Stimulated activated CD8-positive, alpha-beta memory T cell treated with anti-CD3 and anti-CD28 coated beads, Interleukin-2, amount 100 ng/mL, for 48 hours (primary cell): ENCODE measurements at regions not wholly inside any gene's neighbourhood (a gene's known extent, or its start where the extent isn't known, plus 50 kb on each side); places are given as distances from the start of the nearest gene placed in this dataset.
"Not testable (repeated sequence)": the region's sequence is repeated elsewhere in the genome, so short reads cannot be mapped to it uniquely, and the experiment has no call there.

Experiments
- DNase-seq, 2 donors: peaks; one replicate each; pipeline ENCODE4 v3.0.0-alpha.2; 2020; ENCODE audit warnings: low read depth in 2 of 2

DNA sequence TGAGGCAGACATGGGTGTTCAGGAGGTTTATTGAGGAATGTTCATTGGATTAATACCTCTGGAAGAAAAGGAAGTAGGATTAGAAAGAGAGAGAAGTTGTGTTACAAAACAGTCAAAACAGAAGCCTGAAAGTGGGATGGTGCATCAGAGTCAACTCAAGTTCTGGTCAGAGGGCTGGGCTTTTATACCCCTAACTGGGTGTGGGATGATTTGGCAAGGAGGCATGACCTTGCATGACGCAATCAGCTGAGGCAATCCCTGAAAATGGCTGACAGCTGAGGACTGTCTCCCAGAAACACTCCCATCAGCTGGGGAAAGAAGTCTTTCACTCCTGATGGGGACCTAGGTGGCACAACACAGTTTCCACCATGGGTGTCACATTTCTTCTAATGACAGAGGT, 818.2 kb downstream of the SATB2 start:
- DNase-seq, result no peak

DNA sequence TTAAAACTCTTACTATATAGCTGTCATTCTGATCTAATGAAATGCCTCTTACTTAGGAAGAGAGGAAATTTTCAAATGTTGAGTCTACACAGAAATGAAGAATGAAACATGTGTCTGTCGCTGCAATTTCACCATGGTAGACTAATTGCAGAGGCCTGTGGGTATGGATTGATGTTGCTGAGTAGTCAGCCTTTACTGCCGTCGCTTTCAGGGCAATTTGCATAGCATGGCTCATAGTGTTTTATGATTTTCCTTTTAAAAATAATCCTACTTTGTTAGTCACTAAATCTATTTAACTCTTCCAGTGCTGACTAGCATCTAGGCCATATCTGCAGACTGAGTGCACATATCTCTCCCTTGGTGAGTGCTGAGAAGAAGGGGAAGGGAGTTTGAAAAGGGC, 819.2 kb downstream of the SATB2 start:
- no peak for DNase-seq

DNA sequence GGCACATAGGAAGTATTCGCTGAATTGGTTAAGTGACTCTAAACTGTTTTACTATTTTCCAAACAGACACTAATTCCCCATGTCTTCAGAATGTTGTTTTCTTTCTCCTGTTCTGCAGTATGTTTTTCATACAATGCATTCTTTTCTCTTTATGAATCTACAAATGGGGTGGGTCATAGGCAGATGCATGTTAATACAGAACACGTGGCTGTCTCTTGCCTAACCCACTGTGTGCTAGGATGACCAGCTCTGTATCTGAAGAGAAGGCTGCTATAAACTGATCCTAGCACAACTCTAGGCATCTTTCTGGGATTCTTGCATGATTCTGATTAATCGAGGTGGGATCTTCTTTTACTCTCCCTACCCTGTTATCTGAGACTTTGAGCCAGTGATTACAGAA, 826.0 kb downstream of the PLCL1 start:
- DNase-seq, result no peak

DNA sequence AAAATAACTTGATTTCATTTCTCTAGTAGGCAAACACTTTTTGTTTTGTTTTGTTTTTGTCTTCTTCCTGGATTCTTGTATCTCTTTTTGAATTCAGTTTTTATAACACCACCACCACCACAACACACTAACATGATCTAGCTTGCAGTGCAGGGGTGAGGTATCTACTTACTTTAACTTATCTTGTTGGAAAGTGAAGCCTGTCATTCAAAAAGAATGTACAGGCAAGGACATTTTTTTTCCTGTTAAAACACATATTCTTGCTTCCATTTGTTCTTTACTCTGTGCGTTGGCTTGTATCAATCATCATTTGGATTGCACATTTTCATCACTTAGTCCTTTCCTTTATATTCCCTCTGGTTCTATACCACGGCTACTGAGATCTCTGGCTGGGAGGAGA, 824.2 kb downstream of the PLCL1 start:
- DNase-seq, result no peak

DNA sequence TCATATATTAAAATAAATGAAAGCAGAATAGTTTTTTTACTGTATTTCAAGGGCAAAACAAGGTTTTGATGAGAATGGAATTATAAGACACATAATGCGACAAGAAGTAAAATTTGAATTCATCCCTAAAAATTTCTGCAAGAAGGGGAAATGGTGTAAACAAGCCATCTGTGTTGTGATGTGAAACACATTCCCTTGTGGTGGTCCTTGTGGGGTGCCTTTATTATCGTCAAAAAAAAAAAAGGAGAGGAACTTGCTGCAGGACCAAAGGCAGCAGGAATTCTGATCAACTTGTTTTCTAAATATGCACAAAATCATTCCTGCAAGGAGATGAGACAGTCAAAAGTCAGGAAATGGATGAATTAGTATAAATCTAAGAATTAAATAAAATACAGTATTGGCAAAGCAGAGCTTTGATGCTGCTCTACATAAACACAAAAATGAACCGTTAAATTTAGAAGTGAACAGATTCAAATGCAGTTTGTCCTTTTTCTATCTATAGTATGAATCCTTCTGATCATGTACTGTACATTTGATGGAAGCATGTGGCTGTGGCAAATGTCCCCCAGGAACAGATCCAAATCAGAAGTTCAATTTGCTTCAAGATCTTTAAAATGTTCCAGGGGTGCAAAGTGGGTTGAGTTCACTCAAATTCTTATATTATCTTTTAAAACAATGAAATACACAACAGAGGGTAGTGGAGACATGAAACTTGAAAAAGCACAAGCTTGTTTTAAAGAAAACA, 818.8 kb downstream of the PLCL1 start:
- no peak for DNase-seq

DNA sequence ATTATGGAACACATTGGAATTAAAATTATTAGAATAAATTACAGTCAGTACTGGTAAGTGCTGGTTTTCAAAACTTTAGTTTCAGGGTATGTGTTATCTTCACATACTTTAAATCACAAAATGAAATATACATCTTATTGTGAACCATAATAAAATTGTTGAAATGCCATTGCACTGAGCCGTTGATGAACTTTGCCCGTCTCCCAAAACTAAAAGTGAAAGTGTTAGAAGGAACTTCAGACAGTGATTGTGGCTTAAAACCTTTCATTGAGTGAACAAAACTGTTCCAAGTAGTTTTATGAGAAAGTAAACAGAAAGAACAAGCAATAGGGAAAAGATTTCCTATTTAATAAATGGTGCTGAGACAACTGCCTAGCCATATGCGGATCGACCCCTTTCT, 811.6 kb downstream of the PLCL1 start:
- DNase-seq, result no peak

DNA sequence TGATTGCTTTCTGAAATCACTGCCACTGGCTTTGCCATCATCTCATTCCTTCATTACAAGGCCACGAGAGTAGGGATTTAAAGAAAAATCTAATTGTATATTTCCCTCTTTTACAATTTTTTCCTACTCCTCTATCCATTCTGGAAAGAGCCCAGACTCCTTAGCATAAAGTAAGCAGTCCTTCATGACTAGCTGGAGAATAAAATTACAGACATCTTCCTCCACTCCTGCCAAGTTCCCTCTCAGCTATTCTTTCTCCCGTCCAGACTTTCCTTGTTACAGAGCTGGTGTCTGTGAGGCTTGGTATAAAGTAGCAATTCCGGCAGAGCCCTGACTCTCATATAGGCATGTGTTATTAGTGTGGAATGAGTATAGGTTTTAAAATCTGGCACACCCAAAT, 806.8 kb downstream of the PLCL1 start:
- DNase-seq, result no peak

DNA sequence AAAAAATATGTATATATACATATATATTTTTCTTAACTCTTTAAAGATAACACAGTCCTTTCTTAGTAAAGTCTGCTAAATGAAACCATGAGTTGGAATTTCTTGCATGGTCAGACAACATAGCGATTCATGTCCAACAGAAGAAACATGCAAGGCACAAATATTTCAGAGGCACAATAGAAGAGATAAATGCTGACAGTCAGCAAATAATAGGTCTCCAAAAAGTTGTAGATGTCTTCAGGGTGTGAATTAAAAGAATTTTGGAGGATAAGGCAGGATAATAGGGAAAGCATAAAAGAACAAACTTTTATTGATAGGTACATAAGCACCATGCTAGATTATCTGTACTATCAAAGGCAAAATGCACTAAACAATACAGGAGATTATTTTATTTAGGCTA, 800.2 kb downstream of the PLCL1 start:
- DNase-seq, result no peak

DNA sequence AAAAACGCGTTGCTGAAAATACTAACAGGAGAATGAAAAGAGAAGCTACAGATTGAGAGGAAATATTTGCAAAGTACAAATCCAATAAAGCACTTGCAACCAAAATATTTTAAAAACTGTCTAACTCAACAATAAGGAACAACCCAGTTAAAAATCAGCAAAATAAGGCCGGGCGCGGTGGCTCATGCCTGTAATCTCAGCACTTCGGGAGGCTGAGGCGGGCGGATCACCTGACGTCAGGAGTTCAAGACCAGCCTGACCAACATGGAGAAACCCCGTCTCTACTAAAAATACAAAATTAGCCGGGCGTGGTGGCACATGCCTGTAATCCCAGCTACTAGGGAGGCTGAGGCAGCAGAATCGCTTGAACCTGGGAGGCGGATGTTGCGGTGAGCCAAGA, 798.6 kb downstream of the PLCL1 start:
- not testable (repeated sequence) for DNase-seq

DNA sequence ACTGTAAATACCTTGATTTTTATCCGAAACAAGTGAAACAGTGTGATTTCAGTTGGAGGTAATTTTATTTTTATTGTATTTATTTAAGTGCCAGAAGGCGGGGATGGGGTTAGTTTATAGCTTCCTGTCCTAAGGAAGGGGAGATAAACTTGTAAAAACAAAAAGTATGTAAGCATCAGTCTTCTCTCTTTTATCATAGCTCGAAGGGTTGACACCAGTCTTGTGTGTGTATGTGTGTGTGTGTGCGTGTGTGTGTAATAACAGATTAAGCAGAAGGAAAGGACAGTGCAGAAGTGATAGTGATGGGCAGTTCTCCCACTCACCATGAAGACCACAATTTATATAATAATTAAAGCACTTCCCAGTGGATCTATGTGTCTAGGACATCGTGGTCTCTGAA, 793.3 kb downstream of the PLCL1 start:
- DNase-seq, result no peak

DNA sequence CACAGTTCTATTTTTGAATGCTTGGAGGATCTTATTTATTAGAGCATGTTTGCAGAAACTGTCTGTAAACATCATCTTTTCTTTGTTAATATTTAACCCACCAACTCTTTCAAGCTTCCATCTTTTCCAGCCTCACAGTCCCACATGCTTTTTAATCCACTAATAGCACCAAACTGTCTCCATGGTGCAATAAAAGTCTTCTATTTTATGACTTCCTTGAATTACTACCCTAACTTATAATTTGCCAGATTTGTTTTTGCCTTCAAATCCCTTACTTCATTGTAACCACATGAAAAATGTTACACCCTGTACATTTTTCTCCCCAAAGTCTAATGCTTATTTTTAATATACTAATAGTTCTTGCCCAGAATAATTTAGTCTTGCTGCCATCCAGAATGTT, 792.6 kb downstream of the PLCL1 start:
- DNase-seq, result no peak

DNA sequence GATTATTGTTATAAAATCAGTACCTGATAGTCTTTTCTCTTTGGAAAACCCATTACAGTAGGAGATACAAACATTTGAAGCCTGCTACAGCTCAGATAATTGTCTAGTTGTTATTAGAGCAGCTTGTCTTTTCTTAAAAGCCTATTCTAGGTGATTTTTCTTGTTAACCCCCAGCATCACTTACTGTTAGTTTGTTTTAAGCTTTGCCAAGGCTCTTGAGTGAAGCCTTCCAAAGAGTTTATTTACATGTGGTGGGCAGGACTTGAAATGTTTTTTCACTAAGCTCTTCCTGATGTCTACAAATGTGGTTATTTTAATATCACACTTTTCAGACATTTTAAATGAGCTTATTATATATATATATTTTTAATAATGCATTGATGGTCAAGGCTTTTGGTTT, 791.3 kb downstream of the PLCL1 start:
- DNase-seq, result no peak

DNA sequence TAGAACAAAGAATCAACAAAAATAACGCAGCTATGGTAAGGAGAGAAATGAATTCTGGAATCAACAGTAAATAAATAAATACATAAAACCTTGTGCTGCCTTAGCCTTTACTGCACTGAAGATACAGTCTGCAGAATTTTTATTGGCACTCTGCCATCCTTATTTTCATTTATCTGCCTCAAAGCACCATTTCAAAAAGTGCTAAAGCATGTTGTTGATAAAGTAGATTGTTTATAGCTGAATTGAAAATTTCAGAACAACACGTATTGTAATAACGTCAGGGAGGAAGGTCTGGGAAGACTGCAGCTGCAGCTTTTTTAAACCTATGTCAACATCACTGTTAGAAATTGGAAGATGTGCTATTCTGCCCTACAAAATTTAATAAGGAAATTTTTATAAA, 787.2 kb downstream of the PLCL1 start:
- DNase-seq, result no peak

DNA sequence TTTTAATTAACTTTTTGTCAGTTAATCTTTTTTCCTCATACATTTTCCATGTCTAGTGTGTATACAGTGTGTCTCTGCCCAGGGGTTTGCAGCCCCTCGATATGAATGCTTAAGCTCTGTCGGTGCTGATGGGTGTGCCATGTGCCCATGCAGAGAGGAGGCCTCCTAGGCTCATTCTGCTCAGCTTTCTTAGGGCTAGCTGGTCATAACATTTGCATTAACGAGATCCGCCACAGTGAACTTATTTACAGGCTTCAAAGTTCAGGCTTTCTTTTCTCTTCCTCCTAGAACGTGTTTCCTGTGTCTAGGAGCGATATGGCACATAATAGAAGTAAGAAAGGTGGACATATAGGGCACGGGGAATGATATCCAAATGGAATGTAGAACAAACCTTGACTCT, 783.3 kb downstream of the PLCL1 start:
- no peak for DNase-seq

DNA sequence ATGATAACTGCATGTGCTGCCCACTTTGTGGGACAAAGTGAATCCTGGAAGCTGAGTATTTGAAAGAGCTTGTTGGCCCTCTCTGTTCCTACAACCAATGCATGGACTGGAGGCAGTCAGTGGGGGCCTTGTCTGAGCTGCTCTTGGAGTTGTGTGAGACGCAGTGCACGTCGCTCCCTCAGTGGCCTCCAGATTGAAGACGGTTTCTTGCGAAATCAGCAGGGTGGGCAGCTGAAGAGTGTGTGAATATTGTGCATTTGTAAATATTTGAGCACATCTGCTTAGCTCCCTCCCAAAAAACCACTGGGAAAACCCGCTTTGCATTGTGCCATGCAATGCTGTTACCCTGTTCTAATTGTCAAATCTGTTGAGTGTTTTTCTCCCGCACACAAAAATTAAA, 782.8 kb downstream of the PLCL1 start:
- no peak for DNase-seq

DNA sequence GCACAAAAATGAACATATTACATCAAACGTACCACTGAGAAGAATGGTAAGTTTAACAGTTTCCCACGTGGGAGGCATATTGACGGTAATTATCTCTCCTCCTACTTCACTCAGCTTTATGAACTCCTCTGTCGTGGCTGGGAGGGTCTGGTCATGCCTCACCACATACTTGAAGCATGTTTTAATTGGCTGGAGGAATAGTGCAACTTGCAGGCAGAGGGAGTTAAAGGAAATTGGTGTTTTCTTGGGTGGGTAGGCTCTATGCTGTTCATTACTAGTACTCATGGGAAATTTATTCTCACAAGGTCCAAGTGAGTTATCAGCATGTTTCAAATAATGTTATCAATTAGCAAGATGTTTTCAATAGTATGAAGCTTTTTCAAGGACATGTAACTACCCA, 767.0 kb downstream of the PLCL1 start:
- DNase-seq, result no peak

DNA sequence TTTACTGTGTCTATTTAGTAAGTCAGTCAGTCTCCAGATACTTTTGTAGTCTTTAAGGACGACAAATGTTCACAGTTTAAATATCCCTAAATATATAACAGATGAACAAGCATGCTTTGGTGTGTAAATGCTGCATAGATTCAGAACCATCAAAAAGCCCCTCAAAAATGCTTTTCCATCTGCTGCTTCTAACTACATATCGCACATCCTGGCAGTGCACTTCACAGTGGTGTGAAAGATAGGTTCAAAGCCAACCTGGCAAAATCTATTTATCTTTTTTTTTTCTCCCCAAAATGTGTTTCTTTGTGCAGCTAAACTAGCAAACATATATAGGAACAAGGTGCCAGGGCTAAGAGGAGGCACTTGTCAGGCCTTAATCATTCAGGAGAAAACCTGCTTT, 753.8 kb downstream of the PLCL1 start:
- DNase-seq, result no peak

DNA sequence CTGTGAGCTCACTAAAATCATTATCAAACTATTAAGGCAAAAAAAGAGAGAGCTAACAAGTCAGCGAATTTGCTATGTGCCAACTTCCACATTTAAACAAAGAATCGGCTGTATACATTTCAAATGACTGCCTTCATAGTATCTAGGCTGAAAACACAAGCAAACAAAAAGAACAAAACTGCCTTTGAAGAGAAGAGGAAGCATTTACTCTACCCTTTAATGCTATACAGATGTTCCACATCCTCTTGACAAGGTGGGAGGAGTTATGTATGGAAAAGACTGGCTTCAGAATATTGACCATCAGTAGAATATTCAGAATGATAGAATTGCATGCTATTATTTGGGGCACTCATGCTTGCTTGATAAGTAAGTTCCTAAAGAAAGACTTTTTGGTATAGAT, 741.7 kb downstream of the PLCL1 start:
- no peak for DNase-seq

DNA sequence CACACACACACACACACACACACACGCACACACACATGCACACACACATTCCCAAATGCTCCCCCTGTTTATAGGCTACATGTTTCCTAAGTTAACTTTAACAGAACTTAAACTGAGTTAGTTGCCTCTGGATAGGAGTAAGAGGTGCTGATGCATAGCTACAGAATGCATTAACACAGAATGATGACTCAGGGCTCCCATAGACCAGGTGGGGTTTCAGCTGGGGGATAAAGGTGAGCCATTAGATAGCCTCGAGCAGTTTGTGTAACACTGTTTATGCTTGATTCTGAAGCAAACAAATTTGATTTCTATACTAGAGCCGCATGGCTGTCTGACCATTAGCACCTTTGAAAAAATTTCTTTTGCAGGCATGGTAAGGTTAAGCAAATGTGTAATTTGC, 741.0 kb downstream of the PLCL1 start:
- no peak for DNase-seq

DNA sequence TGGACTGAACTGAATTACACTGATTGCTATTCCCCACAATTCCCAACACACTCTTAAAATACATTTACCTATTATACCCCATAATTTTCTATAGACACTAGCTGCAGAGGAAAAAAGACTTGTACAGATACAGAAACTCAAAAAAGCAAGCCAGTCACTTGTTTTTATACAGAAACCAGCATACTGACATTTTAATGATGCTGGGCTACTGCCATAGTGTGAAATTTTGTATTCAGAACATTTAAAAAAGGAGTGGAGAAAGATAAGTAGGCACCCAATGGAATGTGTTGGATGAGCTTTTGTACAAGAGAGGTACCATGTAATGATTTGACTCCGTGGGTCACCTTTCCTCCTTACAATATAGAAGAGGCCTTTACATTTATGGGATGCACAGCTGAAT, 740.1 kb downstream of the PLCL1 start:
- no peak for DNase-seq

DNA sequence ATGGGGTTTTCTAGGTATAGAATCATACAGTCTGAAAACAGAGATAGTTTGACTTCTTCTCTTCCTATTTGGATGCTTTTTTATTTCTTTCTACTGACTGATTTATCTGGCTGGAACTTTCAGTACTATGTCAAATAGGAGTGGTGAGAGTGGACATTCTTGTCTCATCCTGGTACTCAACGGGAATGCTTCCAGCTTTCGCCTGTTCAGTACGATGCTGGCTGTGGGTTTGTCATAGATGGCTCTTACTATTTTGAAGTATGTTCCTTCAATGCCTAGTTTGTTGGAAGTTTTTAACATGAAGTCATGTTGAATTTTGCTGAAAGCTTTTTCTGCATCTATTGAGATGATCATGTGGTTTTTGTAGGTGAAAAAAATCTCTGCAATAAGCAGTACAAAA, 730.4 kb downstream of the PLCL1 start:
- no peak for DNase-seq

DNA sequence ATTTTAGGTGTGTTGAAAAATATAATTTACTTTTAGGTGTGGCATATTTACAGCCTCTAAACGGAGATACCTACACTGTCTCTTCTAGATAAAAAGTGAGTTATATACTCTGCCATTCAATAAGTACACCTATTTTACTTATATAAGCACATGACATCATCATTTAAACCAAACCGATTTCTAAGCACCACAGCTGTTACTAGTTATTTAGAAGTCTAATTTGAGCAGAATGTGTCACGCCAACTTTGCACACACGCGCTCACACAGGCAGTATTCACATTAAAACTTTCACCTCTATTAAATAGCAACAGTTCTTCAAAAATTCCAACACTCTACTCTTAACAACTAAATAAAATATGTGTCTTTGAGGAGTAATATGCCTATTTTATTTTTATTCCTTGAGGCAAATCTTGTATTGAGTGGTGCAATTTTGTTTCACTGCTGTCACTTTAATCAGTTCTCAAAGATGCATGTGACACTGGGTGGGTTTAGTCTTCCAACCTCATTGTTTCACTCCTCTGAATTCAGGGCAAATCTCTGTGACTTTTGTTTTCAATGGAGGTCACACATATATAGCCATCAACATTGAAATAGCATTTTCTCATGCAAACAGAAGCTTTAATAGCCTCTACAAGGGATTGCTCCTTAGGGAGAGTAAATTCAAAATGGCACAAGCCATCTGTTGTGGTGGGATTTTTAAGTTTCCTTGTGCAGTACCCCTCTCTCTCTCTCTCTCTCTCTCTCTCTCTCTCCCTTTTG, 721.0 kb downstream of the PLCL1 start:
- no peak for DNase-seq

DNA sequence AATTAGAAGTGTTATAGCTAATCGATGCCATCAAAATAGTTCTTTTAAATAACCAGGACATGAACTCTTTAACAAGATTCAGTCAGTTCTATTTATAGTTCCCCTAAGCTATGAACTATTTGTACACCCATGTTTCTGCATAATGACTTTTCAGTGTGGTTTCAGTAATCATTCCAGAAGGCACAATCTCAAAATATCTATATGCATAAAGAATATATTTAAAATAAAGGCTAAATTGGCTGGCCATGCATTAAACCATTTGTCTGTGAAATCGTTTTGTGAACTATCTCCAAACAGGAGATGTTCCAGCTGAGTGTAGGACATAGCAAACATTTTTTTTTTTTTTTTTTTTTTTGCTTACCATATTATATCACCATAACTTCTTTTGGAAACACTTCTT, 719.3 kb downstream of the PLCL1 start:
- DNase-seq, result no peak

DNA sequence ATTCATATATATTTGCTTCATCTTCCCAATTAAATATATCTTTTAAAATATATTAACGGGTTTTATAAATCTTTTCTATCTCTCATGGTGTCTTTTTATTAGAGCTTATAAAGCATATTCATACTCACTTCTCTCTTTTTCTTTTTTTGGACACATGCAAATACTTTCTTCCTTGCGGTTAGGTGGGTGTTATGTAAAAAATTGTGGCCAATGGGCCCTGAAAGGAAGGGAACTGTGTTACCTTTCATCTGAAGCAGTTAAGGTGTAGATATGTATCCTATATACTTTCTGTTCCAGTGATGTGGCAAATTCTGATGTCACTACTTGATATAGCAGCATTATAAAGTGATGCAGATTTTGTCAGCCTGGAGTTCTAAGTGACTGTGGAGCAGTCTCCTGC, 714.5 kb downstream of the PLCL1 start:
- no peak for DNase-seq
